OCI-LY1 (cell line): ENCODE measurements at regions not wholly inside any gene's neighbourhood (a gene's known extent, or its start where the extent isn't known, plus 50 kb on each side); places are given as distances from the start of the nearest gene placed in this dataset.

Experiments used
- CTCF ChIP-seq: fragments of 200-600 bp; sonication (generic), shearing (Covaris generic); IDR thresholded peaks from 2 replicates; pipeline ENCODE4 v1.5.1; 2017; ENCODE audit warnings: mild to moderate bottlenecking, antibody characterized with exemption, low read length, moderate library complexity, mixed read lengths
- EZH2 ChIP-seq: fragments of 200-600 bp; sonication (generic), shearing (Covaris generic); IDR thresholded peaks from 2 replicates; pipeline ENCODE4 v1.8.0; 2017; ENCODE audit warnings: borderline replicate concordance, mixed run types, mild to moderate bottlenecking, antibody characterized with exemption, low read length, moderate library complexity, mixed read lengths

GRCh38 chr6:9841886-9842725 lies 572.8 kb downstream of the TFAP2A start:
- TF ChIP-seq EZH2 (no peak), CTCF (no peak)
